Loucy (cell line): ENCODE measurements at regions not wholly inside any gene's neighbourhood (a gene's known extent, or its start where the extent isn't known, plus 50 kb on each side); places are given as distances from the start of the nearest gene placed in this dataset.

Source experiments
- EZH2phosphoT487 ChIP-seq: fragments of 200-600 bp; IDR thresholded peaks from 2 replicates; pipeline ENCODE4 v1.6.1; 2018; ENCODE audit warnings: antibody characterized with exemption, mild to moderate bottlenecking, moderate library complexity, borderline replicate concordance
- TF ChIP-seq, protein P1 (sequence below): fragments of 200-600 bp; sonication (generic); conservative IDR thresholded peaks from 2 replicates; pipeline ENCODE4 v1.5.1; 2014; ENCODE audit warnings: mild to moderate bottlenecking, antibody characterized with exemption, low read length

GRCh38 chr3:126258670-126259069 lies 78.3 kb upstream of the ALDH1L1 start:
- TF ChIP-seq, protein P1, sequence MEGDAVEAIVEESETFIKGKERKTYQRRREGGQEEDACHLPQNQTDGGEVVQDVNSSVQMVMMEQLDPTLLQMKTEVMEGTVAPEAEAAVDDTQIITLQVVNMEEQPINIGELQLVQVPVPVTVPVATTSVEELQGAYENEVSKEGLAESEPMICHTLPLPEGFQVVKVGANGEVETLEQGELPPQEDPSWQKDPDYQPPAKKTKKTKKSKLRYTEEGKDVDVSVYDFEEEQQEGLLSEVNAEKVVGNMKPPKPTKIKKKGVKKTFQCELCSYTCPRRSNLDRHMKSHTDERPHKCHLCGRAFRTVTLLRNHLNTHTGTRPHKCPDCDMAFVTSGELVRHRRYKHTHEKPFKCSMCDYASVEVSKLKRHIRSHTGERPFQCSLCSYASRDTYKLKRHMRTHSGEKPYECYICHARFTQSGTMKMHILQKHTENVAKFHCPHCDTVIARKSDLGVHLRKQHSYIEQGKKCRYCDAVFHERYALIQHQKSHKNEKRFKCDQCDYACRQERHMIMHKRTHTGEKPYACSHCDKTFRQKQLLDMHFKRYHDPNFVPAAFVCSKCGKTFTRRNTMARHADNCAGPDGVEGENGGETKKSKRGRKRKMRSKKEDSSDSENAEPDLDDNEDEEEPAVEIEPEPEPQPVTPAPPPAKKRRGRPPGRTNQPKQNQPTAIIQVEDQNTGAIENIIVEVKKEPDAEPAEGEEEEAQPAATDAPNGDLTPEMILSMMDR, result no peak
- no peak for TF ChIP-seq EZH2phosphoT487
